Ishikawa (cell line): ENCODE measurements at regions not wholly inside any gene's neighbourhood (a gene's known extent, or its start where the extent isn't known, plus 50 kb on each side); places are given as distances from the start of the nearest gene placed in this dataset.

Source experiments
- CEBPB ChIP-seq: IDR thresholded peaks from 2 replicates; pipeline ENCODE4 v1.6.1; 2012
- CREB1 ChIP-seq: IDR thresholded peaks from 2 replicates; pipeline ENCODE4 v1.6.1; 2012; ENCODE audit warnings: low read depth
- EGR1 ChIP-seq: IDR thresholded peaks from 2 replicates; pipeline ENCODE4 v1.6.1; 2012
- EP300 ChIP-seq: IDR thresholded peaks from 2 replicates; pipeline ENCODE4 v1.6.1; 2012; ENCODE audit warnings: borderline replicate concordance
- FOXM1 ChIP-seq: IDR thresholded peaks from 2 replicates; pipeline ENCODE4 v1.6.1; 2012; ENCODE audit warnings: low read depth, borderline replicate concordance
- NFIC ChIP-seq: IDR thresholded peaks from 2 replicates; pipeline ENCODE4 v1.6.1; 2012
- RAD21 ChIP-seq: IDR thresholded peaks from 2 replicates; pipeline ENCODE4 v1.6.1; 2012; ENCODE audit warnings: low read depth
- TAF1 ChIP-seq: IDR thresholded peaks from 2 replicates; pipeline ENCODE4 v1.6.1; 2012; ENCODE audit warnings: low read depth, mild to moderate bottlenecking
- TCF12 ChIP-seq: IDR thresholded peaks from 2 replicates; pipeline ENCODE4 v1.6.1; 2012; ENCODE audit warnings: low read depth
- TEAD4 ChIP-seq: IDR thresholded peaks from 2 replicates; pipeline ENCODE4 v1.6.1; 2012
- YY1 ChIP-seq: IDR thresholded peaks from 2 replicates; pipeline ENCODE4 v1.6.1; 2012; ENCODE audit warnings: low read depth
- ZBTB7A ChIP-seq: IDR thresholded peaks from 2 replicates; pipeline ENCODE4 v1.6.1; 2012; ENCODE audit warnings: low read depth
- TF ChIP-seq, protein P1 (sequence below): IDR thresholded peaks from 2 replicates; pipeline ENCODE4 v1.6.1; 2012
- TF ChIP-seq, protein P2 (sequence below): IDR thresholded peaks from 2 replicates; pipeline ENCODE4 v1.6.1; 2012; ENCODE audit warnings: low read depth, mild to moderate bottlenecking
- TF ChIP-seq, protein P3 (sequence below): IDR thresholded peaks from 2 replicates; pipeline ENCODE4 v1.6.1; 2012

DNA sequence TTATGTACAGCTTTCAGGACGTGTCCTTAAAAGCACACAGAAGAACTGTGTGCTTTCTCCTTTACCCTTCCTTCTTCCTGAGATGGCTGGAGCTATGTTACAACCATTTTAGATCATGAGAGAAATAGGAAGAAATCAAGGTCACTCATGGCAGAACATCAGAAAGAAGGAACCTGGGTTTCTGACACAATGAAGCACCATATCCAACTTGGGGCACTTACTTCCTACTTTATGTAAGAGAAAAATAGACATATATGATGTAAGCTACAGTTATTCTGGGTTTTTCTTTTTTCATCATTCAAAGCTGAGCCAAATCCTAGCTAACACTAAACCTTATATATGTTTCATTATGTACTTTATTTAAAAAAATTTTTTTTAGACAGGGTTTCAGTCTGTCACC is 79.5 kb downstream of the FAM161A start:
- TF ChIP-seq, protein P1, sequence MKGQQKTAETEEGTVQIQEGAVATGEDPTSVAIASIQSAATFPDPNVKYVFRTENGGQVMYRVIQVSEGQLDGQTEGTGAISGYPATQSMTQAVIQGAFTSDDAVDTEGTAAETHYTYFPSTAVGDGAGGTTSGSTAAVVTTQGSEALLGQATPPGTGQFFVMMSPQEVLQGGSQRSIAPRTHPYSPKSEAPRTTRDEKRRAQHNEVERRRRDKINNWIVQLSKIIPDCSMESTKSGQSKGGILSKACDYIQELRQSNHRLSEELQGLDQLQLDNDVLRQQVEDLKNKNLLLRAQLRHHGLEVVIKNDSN: no peak
- TF ChIP-seq TAF1 (no peak), CEBPB (no peak), YY1 (no peak), NFIC (no peak), ZBTB7A (no peak), CREB1 (no peak), TCF12 (no peak), EGR1 (no peak), EP300 (no peak)
- TF ChIP-seq, protein P2, sequence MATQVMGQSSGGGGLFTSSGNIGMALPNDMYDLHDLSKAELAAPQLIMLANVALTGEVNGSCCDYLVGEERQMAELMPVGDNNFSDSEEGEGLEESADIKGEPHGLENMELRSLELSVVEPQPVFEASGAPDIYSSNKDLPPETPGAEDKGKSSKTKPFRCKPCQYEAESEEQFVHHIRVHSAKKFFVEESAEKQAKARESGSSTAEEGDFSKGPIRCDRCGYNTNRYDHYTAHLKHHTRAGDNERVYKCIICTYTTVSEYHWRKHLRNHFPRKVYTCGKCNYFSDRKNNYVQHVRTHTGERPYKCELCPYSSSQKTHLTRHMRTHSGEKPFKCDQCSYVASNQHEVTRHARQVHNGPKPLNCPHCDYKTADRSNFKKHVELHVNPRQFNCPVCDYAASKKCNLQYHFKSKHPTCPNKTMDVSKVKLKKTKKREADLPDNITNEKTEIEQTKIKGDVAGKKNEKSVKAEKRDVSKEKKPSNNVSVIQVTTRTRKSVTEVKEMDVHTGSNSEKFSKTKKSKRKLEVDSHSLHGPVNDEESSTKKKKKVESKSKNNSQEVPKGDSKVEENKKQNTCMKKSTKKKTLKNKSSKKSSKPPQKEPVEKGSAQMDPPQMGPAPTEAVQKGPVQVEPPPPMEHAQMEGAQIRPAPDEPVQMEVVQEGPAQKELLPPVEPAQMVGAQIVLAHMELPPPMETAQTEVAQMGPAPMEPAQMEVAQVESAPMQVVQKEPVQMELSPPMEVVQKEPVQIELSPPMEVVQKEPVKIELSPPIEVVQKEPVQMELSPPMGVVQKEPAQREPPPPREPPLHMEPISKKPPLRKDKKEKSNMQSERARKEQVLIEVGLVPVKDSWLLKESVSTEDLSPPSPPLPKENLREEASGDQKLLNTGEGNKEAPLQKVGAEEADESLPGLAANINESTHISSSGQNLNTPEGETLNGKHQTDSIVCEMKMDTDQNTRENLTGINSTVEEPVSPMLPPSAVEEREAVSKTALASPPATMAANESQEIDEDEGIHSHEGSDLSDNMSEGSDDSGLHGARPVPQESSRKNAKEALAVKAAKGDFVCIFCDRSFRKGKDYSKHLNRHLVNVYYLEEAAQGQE: no peak

DNA sequence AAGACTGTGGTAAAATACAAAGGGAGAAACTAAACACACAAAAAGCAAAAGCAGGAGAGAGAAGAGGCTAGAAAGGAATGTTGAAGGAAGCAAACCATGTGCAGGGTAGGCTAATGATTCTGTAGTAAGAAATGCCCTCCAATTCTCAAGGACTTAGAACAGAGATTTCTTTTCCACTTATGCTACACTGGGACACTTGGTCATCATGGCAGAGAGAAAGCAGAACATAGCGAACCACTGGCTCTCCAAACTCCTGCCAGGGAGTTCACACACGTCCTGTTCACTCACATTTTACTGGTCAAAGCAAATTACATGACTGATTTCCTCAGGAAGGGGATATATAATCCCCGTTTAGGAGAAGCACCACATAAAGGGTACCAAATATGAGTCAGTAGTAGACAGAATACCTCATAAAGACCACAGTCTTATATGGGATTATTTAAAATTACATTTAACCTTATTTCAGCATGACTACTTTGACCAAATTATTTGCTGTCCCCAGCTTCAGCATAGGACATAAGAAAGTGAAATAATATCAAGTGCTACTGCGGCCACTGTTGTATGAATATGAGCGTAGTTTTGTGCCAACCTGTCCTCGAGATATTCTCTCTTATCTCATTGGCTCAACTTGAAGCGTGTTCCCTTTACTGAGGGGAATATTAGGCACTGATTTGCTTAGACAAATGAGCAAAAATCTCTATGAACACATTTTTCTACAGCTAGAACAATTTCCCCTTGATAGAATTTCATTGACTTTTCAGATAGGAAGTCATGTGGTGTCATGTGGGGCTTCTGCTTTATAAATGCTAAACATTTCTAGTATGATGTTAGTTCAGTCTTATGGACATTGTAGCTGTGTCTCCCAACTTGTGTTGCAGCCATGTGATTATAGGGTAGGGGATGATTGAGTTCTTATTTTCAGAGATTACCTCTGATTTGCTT is 81.7 kb downstream of the FAM161A start:
- TF ChIP-seq TAF1 (no peak), EP300 (no peak), NFIC (no peak), FOXM1 (no peak), YY1 (no peak), TEAD4 (no peak), CREB1 (no peak)
- TF ChIP-seq, protein P1: no peak
- TF ChIP-seq, protein P3, sequence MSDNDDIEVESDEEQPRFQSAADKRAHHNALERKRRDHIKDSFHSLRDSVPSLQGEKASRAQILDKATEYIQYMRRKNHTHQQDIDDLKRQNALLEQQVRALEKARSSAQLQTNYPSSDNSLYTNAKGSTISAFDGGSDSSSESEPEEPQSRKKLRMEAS: no peak

DNA sequence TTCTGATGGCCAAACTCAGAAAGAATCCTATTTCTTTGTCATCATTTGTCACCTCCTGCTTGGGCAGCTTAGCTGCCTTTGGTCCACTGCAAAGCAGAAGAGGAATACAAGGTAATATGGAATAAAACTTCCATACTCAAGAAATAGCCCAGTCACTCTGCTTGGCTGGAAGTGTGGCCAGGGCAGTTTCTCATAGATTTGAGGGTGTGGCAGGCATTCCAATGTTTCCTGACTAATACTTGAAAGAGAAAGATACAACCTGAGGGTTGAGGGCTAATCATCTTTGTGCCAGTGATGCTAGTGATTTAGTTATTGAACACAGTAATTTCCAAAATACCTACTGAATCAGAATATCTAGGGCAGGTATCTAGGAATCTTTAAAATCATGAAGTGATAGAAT is 83.1 kb downstream of the FAM161A start:
- TF ChIP-seq TCF12 (no peak), RAD21 (no peak), NFIC (no peak), EGR1 (no peak), CREB1 (no peak), TAF1 (no peak), CEBPB (no peak), ZBTB7A (no peak), TEAD4 (no peak), YY1 (no peak), FOXM1 (no peak), EP300 (no peak)
- TF ChIP-seq, protein P1: no peak
- TF ChIP-seq, protein P3: no peak
- TF ChIP-seq, protein P2: no peak

DNA sequence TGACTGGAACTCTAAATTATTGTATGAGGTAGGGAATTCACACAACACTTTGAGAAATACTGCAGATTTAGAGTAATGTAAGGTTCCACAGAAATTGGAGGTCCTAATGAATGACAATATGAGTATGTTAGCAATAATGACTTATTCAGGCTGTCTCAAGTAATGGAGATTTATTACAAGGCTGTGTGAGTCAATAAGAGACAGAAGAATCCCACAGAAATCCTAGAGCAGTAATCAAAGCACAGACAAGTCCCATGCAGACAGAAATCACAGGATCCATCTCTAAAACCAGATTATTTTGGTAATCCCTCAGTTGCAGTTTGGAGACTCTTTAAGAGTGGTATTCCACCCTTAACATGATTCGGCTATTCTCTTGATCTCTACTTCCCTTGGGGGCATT is 83.6 kb downstream of the FAM161A start:
- no peak for TF ChIP-seq YY1

DNA sequence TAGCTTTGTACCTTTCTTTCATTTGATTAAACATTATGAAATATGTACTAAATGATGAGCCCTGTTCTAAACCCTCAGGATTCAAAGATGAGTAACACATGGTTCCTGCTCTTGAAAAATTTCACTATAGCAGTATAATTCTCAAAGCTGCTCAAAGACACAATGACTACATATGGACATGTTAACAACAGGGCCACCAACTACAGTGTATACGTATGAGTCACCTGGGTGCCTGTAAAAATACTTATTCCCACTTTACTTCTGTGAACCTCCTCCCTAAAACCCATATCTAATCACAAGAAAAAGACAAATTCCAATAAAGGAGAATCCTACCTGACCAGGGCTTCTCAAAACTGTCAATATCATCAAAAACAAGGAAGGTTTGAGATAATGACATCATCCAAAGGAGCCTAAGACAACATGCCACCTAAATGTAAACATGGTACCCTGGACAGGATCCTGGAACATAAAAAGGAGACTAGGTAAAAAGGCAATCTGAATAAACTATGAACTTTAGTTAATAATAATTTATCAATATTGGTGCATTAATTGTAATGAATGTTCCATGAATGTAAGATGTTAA is 84.7 kb downstream of the FAM161A start:
- TF ChIP-seq FOXM1 (no peak), NFIC (no peak), EP300 (no peak), CREB1 (no peak), TAF1 (no peak), TEAD4 (no peak), TCF12 (no peak), EGR1 (no peak), RAD21 (no peak)
- TF ChIP-seq, protein P2: no peak
- TF ChIP-seq, protein P3: no peak
- TF ChIP-seq, protein P1: no peak
